H9 (cell line): ENCODE measurements at regions not wholly inside any gene's neighbourhood (a gene's known extent, or its start where the extent isn't known, plus 50 kb on each side); places are given as distances from the start of the nearest gene placed in this dataset.

Experiments used
- DNase-seq: peaks from one replicate; pipeline ENCODE4 v3.0.0-alpha.2; 2017
- H2AFZ ChIP-seq: one replicate; pipeline ENCODE4 v1.6.1; 2013; ENCODE audit warnings: mild to moderate bottlenecking, low read length, control low read depth, moderate library complexity
- H2AK5ac ChIP-seq: 2 replicates; pipeline ENCODE4 v1.6.1; 2013; ENCODE audit warnings: low read length, control low read depth, mixed read lengths; ENCODE audit not compliant: insufficient read length
- H2BK120ac ChIP-seq: one replicate; pipeline ENCODE4 v1.6.1; 2013; ENCODE audit warnings: low read depth, mild to moderate bottlenecking, low read length, control low read depth, inconsistent platforms; ENCODE audit not compliant: poor library complexity, severe bottlenecking
- H2BK12ac ChIP-seq: 2 replicates; pipeline ENCODE4 v1.6.1; 2013; ENCODE audit warnings: low read length, control low read depth, mixed read lengths, low read depth; ENCODE audit not compliant: insufficient read length
- H2BK15ac ChIP-seq: 2 replicates; pipeline ENCODE4 v1.6.1; 2013; ENCODE audit warnings: low read depth, low read length, control low read depth
- H2BK20ac ChIP-seq: one replicate; pipeline ENCODE4 v1.6.1; 2013; ENCODE audit warnings: low read depth, mild to moderate bottlenecking, low read length, control low read depth, inconsistent platforms; ENCODE audit not compliant: poor library complexity, severe bottlenecking
- H2BK5ac ChIP-seq: 2 replicates; pipeline ENCODE4 v1.6.1; 2013; ENCODE audit warnings: low read length, control low read depth, mixed read lengths; ENCODE audit not compliant: insufficient read length
- H3K14ac ChIP-seq: 2 replicates; pipeline ENCODE4 v1.6.1; 2013; ENCODE audit warnings: low read length, control low read depth; ENCODE audit not compliant: insufficient read depth
- H3K18ac ChIP-seq: 2 replicates; pipeline ENCODE4 v1.6.1; 2013; ENCODE audit warnings: low read depth, mild to moderate bottlenecking, mixed read lengths, low read length, control low read depth; ENCODE audit not compliant: insufficient read length
- H3K23ac ChIP-seq: 2 replicates; pipeline ENCODE4 v1.6.1; 2013; ENCODE audit warnings: low read length, control low read depth, mixed read lengths, low read depth; ENCODE audit not compliant: insufficient read length
- H3K23me2 ChIP-seq: 2 replicates; pipeline ENCODE4 v1.6.1; 2013; ENCODE audit warnings: low read depth, mild to moderate bottlenecking, mixed read lengths, low read length, control low read depth; ENCODE audit not compliant: insufficient read length, poor library complexity, severe bottlenecking
- H3K27ac ChIP-seq: 2 replicates; pipeline ENCODE4 v1.5.1; 2013; ENCODE audit warnings: low read length, control low read depth, mixed read lengths, low read depth; ENCODE audit not compliant: insufficient read length
- H3K27me3 ChIP-seq: 2 replicates; pipeline ENCODE4 v1.6.1; 2013; ENCODE audit warnings: low read length, control low read depth, inconsistent platforms; ENCODE audit not compliant: insufficient read depth
- H3K4ac ChIP-seq: 2 replicates; pipeline ENCODE4 v1.6.1; 2013; ENCODE audit warnings: low read depth, mild to moderate bottlenecking, control low read depth, inconsistent platforms, low read length, moderate library complexity
- H3K4me1 ChIP-seq: 2 replicates; pipeline ENCODE4 v1.6.1; 2013; ENCODE audit warnings: low read length, control low read depth, inconsistent platforms; ENCODE audit not compliant: insufficient read depth
- H3K4me2 ChIP-seq: 2 replicates; pipeline ENCODE4 v1.6.1; 2013; ENCODE audit warnings: low read length, control low read depth, mixed read lengths; ENCODE audit not compliant: insufficient read length, insufficient read depth
- H3K56ac ChIP-seq: 2 replicates; pipeline ENCODE4 v1.6.1; 2013; ENCODE audit warnings: low read depth, mild to moderate bottlenecking, mixed read lengths, low read length, control low read depth; ENCODE audit not compliant: insufficient read length
- H3K79me1 ChIP-seq: 2 replicates; pipeline ENCODE4 v1.6.1; 2013; ENCODE audit warnings: low read depth, mild to moderate bottlenecking, moderate library complexity, low read length, control low read depth, inconsistent platforms; ENCODE audit not compliant: insufficient read depth, poor library complexity, severe bottlenecking
- H3K79me2 ChIP-seq: 2 replicates; pipeline ENCODE4 v1.6.1; 2013; ENCODE audit warnings: low read length, control low read depth, inconsistent platforms; ENCODE audit not compliant: insufficient read depth
- H3K9ac ChIP-seq: 2 replicates; pipeline ENCODE4 v1.6.1; 2013; ENCODE audit warnings: low read length, control low read depth, mixed read lengths; ENCODE audit not compliant: insufficient read length; ENCODE audit errors: extremely low read depth
- H3K9me3 ChIP-seq: one replicate; pipeline ENCODE4 v1.6.1; 2013; ENCODE audit warnings: low read depth, low read length, inconsistent platforms; ENCODE audit not compliant: control insufficient read depth
- H3T11ph ChIP-seq: one replicate; pipeline ENCODE4 v1.6.1; 2013; ENCODE audit warnings: mild to moderate bottlenecking, low read length, control low read depth, inconsistent platforms
- H4K20me1 ChIP-seq: one replicate; pipeline ENCODE4 v1.6.1; 2013; ENCODE audit not compliant: control insufficient read depth, insufficient read length, insufficient read depth
- H4K5ac ChIP-seq: 2 replicates; pipeline ENCODE4 v1.6.1; 2013; ENCODE audit warnings: low read depth, mild to moderate bottlenecking, mixed read lengths, low read length, control low read depth; ENCODE audit not compliant: insufficient read length
- H4K8ac ChIP-seq: replicated peaks from 2 replicates; pipeline ENCODE4 v1.6.1; 2013; ENCODE audit warnings: low read length, control low read depth, mixed read lengths, low read depth; ENCODE audit not compliant: insufficient read length
- H4K91ac ChIP-seq: 2 replicates; pipeline ENCODE4 v1.6.1; 2013; ENCODE audit warnings: low read depth, mild to moderate bottlenecking, moderate library complexity, mixed read lengths, low read length, control low read depth; ENCODE audit not compliant: insufficient read length
- H3K27ac Mint-ChIP-seq, 3 experiments: 2 replicates in 2 of 3; 3 replicates in 1 of 3; pipeline ENCODE4 v1.8.0; 2020 to 2021; ENCODE audit warnings: mixed read lengths in 3 of 3, mild to moderate bottlenecking in 1 of 3, moderate library complexity in 1 of 3
- H3K27me3 Mint-ChIP-seq: 2 replicates; pipeline ENCODE4 v1.8.0; 2021; ENCODE audit warnings: low read depth, mild to moderate bottlenecking, moderate library complexity, mixed read lengths
- H3K36me3 Mint-ChIP-seq, 3 experiments: 2 replicates in 2 of 3; 3 replicates in 1 of 3; pipeline ENCODE4 v1.8.0; 2020 to 2021; ENCODE audit warnings: low read depth in 3 of 3, mixed read lengths in 3 of 3; ENCODE audit not compliant: insufficient read depth in 1 of 3
- H3K4me1 Mint-ChIP-seq, 2 experiments: 2 replicates each; pipeline ENCODE4 v1.8.0; 2020; ENCODE audit warnings: mixed read lengths in 2 of 2
- H3K4me3 Mint-ChIP-seq, 2 experiments: 2 replicates in 1 of 2; 3 replicates in 1 of 2; pipeline ENCODE4 v1.8.0; 2020 to 2021; ENCODE audit warnings: mild to moderate bottlenecking in 2 of 2, mixed read lengths in 2 of 2, moderate library complexity in 1 of 2
- H3K9me3 Mint-ChIP-seq, 2 experiments: 2 replicates in 1 of 2; 3 replicates in 1 of 2; pipeline ENCODE4 v1.8.0; 2020; ENCODE audit warnings: mild to moderate bottlenecking in 2 of 2, mixed read lengths in 2 of 2, moderate library complexity in 1 of 2
- CTCF ChIP-seq: fragments of 200-600 bp; sonication (generic); conservative IDR thresholded peaks from 3 replicates; pipeline ENCODE4 v1.8.0; 2021; ENCODE audit warnings: antibody characterized with exemption, mild to moderate bottlenecking
- WGBS: extraction: QIAGEN DNeasy Blood & Tissue Kit; methylation state at CpG from one replicate; pipeline ENCODE4 v1.1.7; 2013; ENCODE audit warnings: missing lambda C conversion rate, low lambda C conversion rate, mixed read lengths; ENCODE audit not compliant: insufficient read length; ENCODE audit errors: extremely low coverage; 5-methylcytosine and 5-hydroxymethylcytosine counted together

- no peaks in the 10 kb centered on the region for H3K4me1 Mint-ChIP-seq
- Histone ChIP-seq H2AK5ac (no peak overlapping the region), H3K14ac (no peak overlapping the region)
Observed at GRCh38 chr13:30091035-30091434, 216.3 kb downstream of the KATNAL1 start.

More at GRCh38 chr13:30091035-30091434, 216.3 kb downstream of the KATNAL1 start:
- no peak for TF ChIP-seq CTCF
- H3K79me1 ChIP-seq: no peaks in the 10 kb centered on the region
- Mint-ChIP-seq H3K27me3 (no peaks in the 10 kb centered on the region; the same call in 1 of the 2 replicates), H3K36me3 (peaks cover 4 to 10% (median 8%) of the 10 kb centered on the region in 3 experiments), H3K9me3 (peaks cover 10 to 13% of the 10 kb centered on the region in 2 experiments), H3K4me3 (no peak overlapping the region), H3K27ac (no peak overlapping the region)
- no peak overlapping the region for H2BK15ac ChIP-seq
- no CpG with 5 or more reads among the region's 2 CpGs for WGBS
- H3K9me3 ChIP-seq: no peaks in the 10 kb centered on the region
- no peak overlapping the region for H3K23ac ChIP-seq
- no peak for DNase-seq
- no peaks in the 10 kb centered on the region for H3K27me3 ChIP-seq
- H3K18ac ChIP-seq: no peak overlapping the region
- H3K23me2 ChIP-seq: no peaks in the 10 kb centered on the region
- no peak overlapping the region for H3K56ac ChIP-seq
- no peak overlapping the region for H2AFZ ChIP-seq
- no peak overlapping the region for H2BK120ac ChIP-seq
- H3K4me2 ChIP-seq: no peak overlapping the region
- no peaks in the 10 kb centered on the region for H4K20me1 ChIP-seq
- no peak overlapping the region for H3K27ac ChIP-seq
- no peak overlapping the region for H2BK5ac ChIP-seq
- no peak overlapping the region for H4K5ac ChIP-seq
- H2BK12ac ChIP-seq: no peak overlapping the region
- no peaks in the 10 kb centered on the region for H3K79me2 ChIP-seq
- no peak overlapping the region for H2BK20ac ChIP-seq
- no peak overlapping the region for H4K91ac ChIP-seq
- no peak overlapping the region for H3K9ac ChIP-seq
- H4K8ac ChIP-seq: no peak overlapping the region
- no peaks in the 10 kb centered on the region for H3K4me1 ChIP-seq
- H3T11ph ChIP-seq: no peak overlapping the region
- no peak overlapping the region for H3K4ac ChIP-seq
